ENCODE measurements at regions not wholly inside any gene's neighbourhood (a gene's known extent, or its start where the extent isn't known, plus 50 kb on each side); places are given as distances from the start of the nearest gene placed in this dataset.
"Not testable (repeated sequence)": the region's sequence is repeated elsewhere in the genome, so short reads cannot be mapped to it uniquely, and the experiment has no call there.

- H3F3A ChIP-seq (ENCODE audit: insufficient read depth, low read depth), result no peaks in the 10 kb centered on the region
- TF ChIP-seq EZH2 (IDR thresholded peaks at IDR 0.05; ENCODE audit: low read depth) (no peak), CTCF (conservative IDR thresholded peaks at IDR 0.05) (no peak)
- ChIA-PET POLR2A (ENCODE audit: unreplicated experiment) (no interaction called here), CTCF (no interaction called here)
- H3K4me1 ChIP-seq (replicated peaks; ENCODE audit: insufficient read depth), result no peaks in the 10 kb centered on the region
- DNase-seq, result no peak
- H3K79me2 ChIP-seq (ENCODE audit: low read depth), result no peaks in the 10 kb centered on the region
- no peaks in the 10 kb centered on the region for H4K20me1 ChIP-seq (ENCODE audit: insufficient read depth)
- H3K9me3 ChIP-seq (ENCODE audit: insufficient read depth, low read depth), result no peaks in the 10 kb centered on the region; the same call in 1 of the 2 replicates
- no peaks in the 10 kb centered on the region; the same call in 1 of the 2 replicates for H3K9me2 ChIP-seq (ENCODE audit: insufficient read depth)
- no peak overlapping the region for H2AFZ ChIP-seq
- H3K4me3 ChIP-seq, result no peak overlapping the region
- intact Hi-C loops (cut with micrococcal nuclease; ENCODE audit: unreplicated experiment), result no loop called here
- H3K36me3 ChIP-seq (ENCODE audit: low read depth), result no peaks in the 10 kb centered on the region
- no TSS peak for BruUV-seq (replicated peaks)
- no peak overlapping the region for H3K4me2 ChIP-seq
- no peaks in the 10 kb centered on the region for H3K27me3 ChIP-seq (ENCODE audit: insufficient read depth, low read depth)
- H3K27ac ChIP-seq, result no peak overlapping the region
Observed at GRCh38 chr5:96199713-96200183, 233.3 kb downstream of the PCSK1 start.

GRCh38 chr5:96198356-96199058, 234.5 kb downstream of the PCSK1 start:
- no peaks in the 10 kb centered on the region; the same call in 1 of the 2 replicates for H3K9me2 ChIP-seq (ENCODE audit: insufficient read depth)
- no peaks in the 10 kb centered on the region for H3K36me3 ChIP-seq (ENCODE audit: low read depth)
- H3K27ac ChIP-seq, result no peak overlapping the region
- no peak overlapping the region for H3K4me3 ChIP-seq
- no peak overlapping the region for H3K4me2 ChIP-seq
- H4K20me1 ChIP-seq (ENCODE audit: insufficient read depth), result no peaks in the 10 kb centered on the region
- H3K4me1 ChIP-seq (replicated peaks; ENCODE audit: insufficient read depth), result no peaks in the 10 kb centered on the region
- no peaks in the 10 kb centered on the region for H3K79me2 ChIP-seq (ENCODE audit: low read depth)
- no peak overlapping the region for H2AFZ ChIP-seq
- no TSS peak for BruUV-seq (replicated peaks)
- intact Hi-C loops (cut with micrococcal nuclease; ENCODE audit: unreplicated experiment), result no loop called here
- H3K27me3 ChIP-seq (ENCODE audit: insufficient read depth, low read depth), result no peaks in the 10 kb centered on the region
- H3F3A ChIP-seq (ENCODE audit: insufficient read depth, low read depth), result no peaks in the 10 kb centered on the region
- TF ChIP-seq EZH2 (IDR thresholded peaks at IDR 0.05; ENCODE audit: low read depth) (no peak), CTCF (conservative IDR thresholded peaks at IDR 0.05) (no peak)
- POLR2A ChIA-PET (ENCODE audit: unreplicated experiment), result no interaction called here
- CTCF ChIA-PET, result no interaction called here
- no peaks in the 10 kb centered on the region; the same call in 1 of the 2 replicates for H3K9me3 ChIP-seq (ENCODE audit: insufficient read depth, low read depth)
- no peak for DNase-seq

GRCh38 chr5:96197767-96198166, 235.3 kb downstream of the PCSK1 start:
- H4K20me1 ChIP-seq (ENCODE audit: insufficient read depth); POLR2A ChIA-PET (ENCODE audit: unreplicated experiment); BruUV-seq (replicated peaks); H2AFZ ChIP-seq; intact Hi-C loops (cut with micrococcal nuclease; ENCODE audit: unreplicated experiment); DNase-seq; H3K9me2 ChIP-seq (ENCODE audit: insufficient read depth); H3K27ac ChIP-seq; CTCF ChIA-PET; H3K4me3 ChIP-seq; H3F3A ChIP-seq (ENCODE audit: insufficient read depth, low read depth); H3K4me2 ChIP-seq; H3K9me3 ChIP-seq (ENCODE audit: insufficient read depth, low read depth); H3K4me1 ChIP-seq (replicated peaks; ENCODE audit: insufficient read depth); H3K36me3 ChIP-seq (ENCODE audit: low read depth); H3K27me3 ChIP-seq (ENCODE audit: insufficient read depth, low read depth); H3K79me2 ChIP-seq (ENCODE audit: low read depth): not testable (repeated sequence)

GRCh38 chr5:96197347-96197746, 235.7 kb upstream of the ELL2 start:
- intact Hi-C loops (cut with micrococcal nuclease; ENCODE audit: unreplicated experiment), result no loop called here
- H3K27ac ChIP-seq, result no peak overlapping the region
- H3F3A ChIP-seq (ENCODE audit: insufficient read depth, low read depth), result no peaks in the 10 kb centered on the region
- ChIA-PET POLR2A (ENCODE audit: unreplicated experiment) (no interaction called here), CTCF (no interaction called here)
- H3K4me3 ChIP-seq, result no peak overlapping the region
- H2AFZ ChIP-seq, result no peak overlapping the region
- H3K79me2 ChIP-seq (ENCODE audit: low read depth), result no peaks in the 10 kb centered on the region
- no peak overlapping the region for H3K4me2 ChIP-seq
- no peaks in the 10 kb centered on the region; the same call in 1 of the 2 replicates for H3K9me2 ChIP-seq (ENCODE audit: insufficient read depth)
- H3K27me3 ChIP-seq (ENCODE audit: insufficient read depth, low read depth), result no peaks in the 10 kb centered on the region
- H3K9me3 ChIP-seq (ENCODE audit: insufficient read depth, low read depth), result no peaks in the 10 kb centered on the region; the same call in 1 of the 2 replicates
- no peaks in the 10 kb centered on the region for H4K20me1 ChIP-seq (ENCODE audit: insufficient read depth)
- no peaks in the 10 kb centered on the region for H3K36me3 ChIP-seq (ENCODE audit: low read depth)
- DNase-seq, result no peak
- H3K4me1 ChIP-seq (replicated peaks; ENCODE audit: insufficient read depth), result no peaks in the 10 kb centered on the region
- BruUV-seq (replicated peaks), result no TSS peak
- TF ChIP-seq CTCF (conservative IDR thresholded peaks at IDR 0.05) (no peak), EZH2 (IDR thresholded peaks at IDR 0.05; ENCODE audit: low read depth) (no peak)
